KMS-11 (cell line): ENCODE measurements at regions not wholly inside any gene's neighbourhood (a gene's known extent, or its start where the extent isn't known, plus 50 kb on each side); places are given as distances from the start of the nearest gene placed in this dataset.
A peak's percentile ranks its signal among the peaks of the same experiment; 100 is the strongest.

Source experiments
- H2AFZ ChIP-seq: fragments of 200-600 bp; sonication (generic); 2 replicates; pipeline ENCODE4 v1.6.1; 2016; ENCODE audit warnings: antibody characterized with exemption, mixed run types, low read depth
- H3K27ac ChIP-seq: fragments of 200-600 bp; sonication (generic); 2 replicates; pipeline ENCODE4 v1.6.1; 2016; ENCODE audit warnings: mild to moderate bottlenecking, mixed run types
- H3K27me3 ChIP-seq: fragments of 200-600 bp; sonication (generic); 2 replicates; pipeline ENCODE4 v1.6.1; 2017; ENCODE audit warnings: mild to moderate bottlenecking, low read depth, mixed run types, moderate library complexity; ENCODE audit not compliant: insufficient read depth
- H3K36me3 ChIP-seq: fragments of 200-600 bp; sonication (generic); 2 replicates; pipeline ENCODE4 v1.6.1; 2017; ENCODE audit warnings: mild to moderate bottlenecking, mixed run types; ENCODE audit not compliant: insufficient read depth
- H3K4me1 ChIP-seq: fragments of 200-600 bp; sonication (generic); 2 replicates; pipeline ENCODE4 v1.6.1; 2016; ENCODE audit warnings: mild to moderate bottlenecking, low read depth, mixed run types; ENCODE audit not compliant: poor library complexity, severe bottlenecking
- H3K4me2 ChIP-seq: fragments of 200-600 bp; sonication (generic); 2 replicates; pipeline ENCODE4 v1.7.0; 2016; ENCODE audit warnings: mild to moderate bottlenecking, mixed run types
- H3K4me3 ChIP-seq: fragments of 200-600 bp; sonication (generic); IDR thresholded peaks from 2 replicates; pipeline ENCODE4 v1.6.1; 2017; ENCODE audit warnings: low read depth, low read length, mixed read lengths; ENCODE audit not compliant: insufficient read depth
- H3K79me2 ChIP-seq: fragments of 200-600 bp; sonication (generic); 2 replicates; pipeline ENCODE4 v1.6.1; 2016; ENCODE audit warnings: low read depth, mixed run types; ENCODE audit not compliant: insufficient read depth
- H3K9ac ChIP-seq: fragments of 200-600 bp; sonication (generic); 2 replicates; pipeline ENCODE4 v1.6.1; 2016; ENCODE audit warnings: mild to moderate bottlenecking, mixed run types
- H4K20me1 ChIP-seq: fragments of 200-600 bp; sonication (generic); 2 replicates; pipeline ENCODE4 v1.6.1; 2016; ENCODE audit warnings: mild to moderate bottlenecking, mixed run types; ENCODE audit not compliant: insufficient read depth
- CTCF ChIP-seq: fragments of 200-600 bp; sonication (generic); conservative IDR thresholded peaks from 2 replicates; pipeline ENCODE4 v1.6.1; 2017; ENCODE audit warnings: low read depth, mild to moderate bottlenecking, antibody characterized with exemption, low read length, moderate library complexity, mixed read lengths

GRCh38 chr6:113287396-113287795 is 569.7 kb upstream of the MARCKS start:
- Histone ChIP-seq H3K27ac (peak overlapping the region; percentile 42), H3K27me3 (no peaks in the 10 kb centered on the region), H3K4me3 (no peak overlapping the region), H3K9ac (no peak overlapping the region), H3K4me2 (peak overlapping the region; percentile 31), H3K36me3 (no peaks in the 10 kb centered on the region), H3K4me1 (peaks cover 47% of the 10 kb centered on the region), H4K20me1 (no peaks in the 10 kb centered on the region), H2AFZ (no peak overlapping the region), H3K79me2 (no peaks in the 10 kb centered on the region)
- TF ChIP-seq CTCF = no peak

- Histone ChIP-seq H2AFZ (no peak overlapping the region), H3K4me1 (peaks cover 54% of the 10 kb centered on the region), H3K4me2 (peak overlapping the region; percentile 31; the same call in 1 of the 2 replicates), H3K36me3 (no peaks in the 10 kb centered on the region), H3K27ac (no peak overlapping the region), H3K79me2 (no peaks in the 10 kb centered on the region), H3K27me3 (no peaks in the 10 kb centered on the region), H3K4me3 (no peak overlapping the region), H3K9ac (no peak overlapping the region), H4K20me1 (no peaks in the 10 kb centered on the region)
- TF ChIP-seq CTCF = no peak
These were observed 568.7 kb upstream of the MARCKS start for GRCh38 chr6:113288409-113288808.

GRCh38 chr6:113289166-113289565 is 568.0 kb upstream of the MARCKS start:
- no peaks in the 10 kb centered on the region for H4K20me1 ChIP-seq
- no peaks in the 10 kb centered on the region for H3K36me3 ChIP-seq
- no peak overlapping the region for H3K27ac ChIP-seq
- no peak overlapping the region for H3K4me3 ChIP-seq
- H3K4me1 ChIP-seq = peaks cover 61% of the 10 kb centered on the region
- no peak for TF ChIP-seq CTCF
- H3K27me3 ChIP-seq = no peaks in the 10 kb centered on the region
- no peak overlapping the region for H2AFZ ChIP-seq
- H3K79me2 ChIP-seq = no peaks in the 10 kb centered on the region
- H3K9ac ChIP-seq = no peak overlapping the region
- no peak overlapping the region for H3K4me2 ChIP-seq

GRCh38 chr6:113290684-113291083 is 566.5 kb upstream of the MARCKS start:
- Histone ChIP-seq H3K9ac (no peak overlapping the region), H3K4me1 (peaks cover 64% of the 10 kb centered on the region), H3K4me3 (no peak overlapping the region), H3K27ac (no peak overlapping the region), H3K27me3 (no peaks in the 10 kb centered on the region), H2AFZ (no peak overlapping the region), H3K4me2 (no peak overlapping the region), H3K36me3 (no peaks in the 10 kb centered on the region), H3K79me2 (no peaks in the 10 kb centered on the region), H4K20me1 (no peaks in the 10 kb centered on the region)
- TF ChIP-seq CTCF = no peak
